HEK293T (cell line): ENCODE measurements at regions not wholly inside any gene's neighbourhood (a gene's known extent, or its start where the extent isn't known, plus 50 kb on each side); places are given as distances from the start of the nearest gene placed in this dataset.

ENCODE experiments used
- SP1 ChIP-seq: fragments of 450-650 bp; IDR thresholded peaks from 2 replicates; pipeline ENCODE4 v1.6.1; 2017
- TARDBP ChIP-seq: fragments of 450-650 bp; IDR thresholded peaks from 2 replicates; pipeline ENCODE4 v1.6.1; 2016

DNA sequence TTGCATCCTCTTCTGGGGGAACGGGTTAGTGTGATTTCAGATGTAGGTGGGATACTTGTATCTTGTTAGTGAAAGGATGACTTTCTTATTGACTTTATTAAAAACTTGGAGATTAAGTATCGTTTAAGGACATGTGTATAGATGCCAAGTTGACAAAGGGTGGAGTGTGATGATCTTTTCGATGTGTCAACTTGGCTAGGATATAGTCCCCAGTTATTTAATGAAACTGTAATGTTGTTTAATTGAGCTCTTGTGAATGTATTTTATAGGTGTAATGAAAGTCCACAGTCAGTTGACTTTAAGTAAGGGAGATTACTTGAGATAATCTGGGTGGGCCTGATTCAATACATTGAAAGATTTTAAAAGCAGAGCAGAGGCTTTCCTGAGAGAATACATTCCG, 127.0 kb downstream of the AASDH start:
- TF ChIP-seq TARDBP (no peak), SP1 (no peak)
